HepG2 (cell line): ENCODE measurements at regions not wholly inside any gene's neighbourhood (a gene's known extent, or its start where the extent isn't known, plus 50 kb on each side); places are given as distances from the start of the nearest gene placed in this dataset.

Experiments used
- BHLHE40 ChIP-seq: IDR thresholded peaks from 2 replicates; pipeline ENCODE4 v1.6.1; 2011; ENCODE audit warnings: low read length, improper control_type of control experiment
- DNMT3B ChIP-seq: conservative IDR thresholded peaks from 2 replicates; pipeline ENCODE4 v1.6.1; 2016; ENCODE audit warnings: missing biosample characterization, control low read depth
- DZIP1 ChIP-seq: sonication (generic); formaldehyde crosslinking; IDR thresholded peaks from 2 replicates; pipeline ENCODE4 v1.5.0; 2020; ENCODE audit warnings: mild to moderate bottlenecking, missing genetic modification reagents
- FOSL1 ChIP-seq: sonication (generic); formaldehyde crosslinking; IDR thresholded peaks from 2 replicates; pipeline ENCODE4 v1.9.0; 2021; ENCODE audit warnings: missing genetic modification reagents, borderline replicate concordance
- HDAC2 ChIP-seq: sonication (generic); formaldehyde crosslinking; IDR thresholded peaks from 2 replicates; pipeline ENCODE4 v1.4.0; 2020; ENCODE audit warnings: missing genetic modification reagents
- HNRNPK ChIP-seq: fragments of 200-400 bp; formaldehyde crosslinking; IDR thresholded peaks from 2 replicates; pipeline ENCODE4 v1.6.1; 2018; ENCODE audit warnings: low read length, low read depth, moderate library complexity, mild to moderate bottlenecking; ENCODE audit not compliant: poor library complexity, severe bottlenecking
- IRF2 ChIP-seq: IDR thresholded peaks from 2 replicates; pipeline ENCODE4 v1.6.1; 2018; ENCODE audit warnings: missing genetic modification reagents, missing compliant biosample characterization
- KLF15 ChIP-seq: sonication (generic); formaldehyde crosslinking; IDR thresholded peaks from 2 replicates; pipeline ENCODE4 v1.8.1; 2023; ENCODE audit warnings: borderline replicate concordance, mild to moderate bottlenecking, inconsistent platforms, missing genetic modification reagents, mixed read lengths
- NFE2 ChIP-seq: sonication (generic); formaldehyde crosslinking; IDR thresholded peaks from 2 replicates; pipeline ENCODE4 v1.4.0; 2020; ENCODE audit warnings: missing genetic modification reagents
- NFYC ChIP-seq: IDR thresholded peaks from 2 replicates; pipeline ENCODE4 v1.6.1; 2016; ENCODE audit warnings: missing genetic modification reagents, missing compliant biosample characterization
- SALL2 ChIP-seq: sonication (generic); formaldehyde crosslinking; IDR thresholded peaks from 2 replicates; pipeline ENCODE4 v1.8.1; 2023; ENCODE audit warnings: mild to moderate bottlenecking, missing genetic modification reagents, inconsistent platforms
- SOX6 ChIP-seq, 2 experiments: fragments of 450-650 bp in 1 of 2; sonication (generic) in 1 of 2; formaldehyde crosslinking in 1 of 2; IDR thresholded peaks; 2 replicates each; pipeline versions ENCODE4 v1.4.0 to v1.6.1; 2017 to 2020; ENCODE audit warnings: antibody characterized with exemption in 1 of 2, mild to moderate bottlenecking in 1 of 2, missing genetic modification reagents in 1 of 2
- XBP1 ChIP-seq: sonication (generic); formaldehyde crosslinking; IDR thresholded peaks from 2 replicates; pipeline ENCODE4 v1.5.0; 2020; ENCODE audit warnings: missing genetic modification reagents
- YY1 ChIP-seq: IDR thresholded peaks from 2 replicates; pipeline ENCODE4 v1.6.1; 2011; ENCODE audit warnings: low read length, low read depth, moderate library complexity, mild to moderate bottlenecking; ENCODE audit not compliant: insufficient read depth, insufficient replicate concordance
- ZBTB46 ChIP-seq: sonication (generic); formaldehyde crosslinking; IDR thresholded peaks from 2 replicates; pipeline ENCODE4 v1.4.0; 2020; ENCODE audit warnings: mild to moderate bottlenecking, missing genetic modification reagents, borderline replicate concordance
- ZNF572 ChIP-seq: sonication (generic); formaldehyde crosslinking; IDR thresholded peaks from 2 replicates; pipeline ENCODE4 v1.5.1; 2020; ENCODE audit warnings: mild to moderate bottlenecking, missing genetic modification reagents
- ZNF629 ChIP-seq: sonication (generic); formaldehyde crosslinking; conservative IDR thresholded peaks from 2 replicates; pipeline ENCODE4 v1.5.0; 2020; ENCODE audit warnings: missing genetic modification reagents
- ZNF747 ChIP-seq: sonication (generic); formaldehyde crosslinking; IDR thresholded peaks from 2 replicates; pipeline ENCODE4 v1.8.1; 2023; ENCODE audit warnings: missing genetic modification reagents, mild to moderate bottlenecking, borderline replicate concordance
- ZNF839 ChIP-seq: sonication (generic); formaldehyde crosslinking; IDR thresholded peaks from 2 replicates; pipeline ENCODE4 v1.4.0; 2020; ENCODE audit warnings: missing genetic modification reagents, mild to moderate bottlenecking, borderline replicate concordance
- TF ChIP-seq, protein P1 (sequence below): sonication (generic); formaldehyde crosslinking; IDR thresholded peaks from 2 replicates; pipeline ENCODE4 v1.4.0; 2020; ENCODE audit warnings: missing genetic modification reagents

- TF ChIP-seq BHLHE40, result no peak
- no peak for TF ChIP-seq ZNF839 (CRISPR knock-in tag)
- TF ChIP-seq SOX6 (IDR thresholded peaks at IDR 0.05), result no peak
- peak; percentile 86 for TF ChIP-seq SOX6 (CRISPR knock-in tag; IDR thresholded peaks at IDR 0.05)
- TF ChIP-seq NFE2 (CRISPR knock-in tag), result no peak
- no peak for TF ChIP-seq ZNF629 (CRISPR knock-in tag)
- TF ChIP-seq SALL2 (CRISPR knock-in tag), result no peak
- no peak for TF ChIP-seq HNRNPK
- TF ChIP-seq KLF15 (CRISPR knock-in tag), result no peak
- TF ChIP-seq NFYC (CRISPR knock-in tag), result no peak
- TF ChIP-seq IRF2 (CRISPR knock-in tag), result peak; percentile 34; the same call in 1 of the 2 replicates
- TF ChIP-seq YY1, result no peak
- TF ChIP-seq DNMT3B (CRISPR knock-in tag), result no peak
- TF ChIP-seq ZNF572 (CRISPR knock-in tag), result no peak
- peak; percentile 42; the same call in 1 of the 2 replicates for TF ChIP-seq HDAC2
- TF ChIP-seq, protein P1, sequence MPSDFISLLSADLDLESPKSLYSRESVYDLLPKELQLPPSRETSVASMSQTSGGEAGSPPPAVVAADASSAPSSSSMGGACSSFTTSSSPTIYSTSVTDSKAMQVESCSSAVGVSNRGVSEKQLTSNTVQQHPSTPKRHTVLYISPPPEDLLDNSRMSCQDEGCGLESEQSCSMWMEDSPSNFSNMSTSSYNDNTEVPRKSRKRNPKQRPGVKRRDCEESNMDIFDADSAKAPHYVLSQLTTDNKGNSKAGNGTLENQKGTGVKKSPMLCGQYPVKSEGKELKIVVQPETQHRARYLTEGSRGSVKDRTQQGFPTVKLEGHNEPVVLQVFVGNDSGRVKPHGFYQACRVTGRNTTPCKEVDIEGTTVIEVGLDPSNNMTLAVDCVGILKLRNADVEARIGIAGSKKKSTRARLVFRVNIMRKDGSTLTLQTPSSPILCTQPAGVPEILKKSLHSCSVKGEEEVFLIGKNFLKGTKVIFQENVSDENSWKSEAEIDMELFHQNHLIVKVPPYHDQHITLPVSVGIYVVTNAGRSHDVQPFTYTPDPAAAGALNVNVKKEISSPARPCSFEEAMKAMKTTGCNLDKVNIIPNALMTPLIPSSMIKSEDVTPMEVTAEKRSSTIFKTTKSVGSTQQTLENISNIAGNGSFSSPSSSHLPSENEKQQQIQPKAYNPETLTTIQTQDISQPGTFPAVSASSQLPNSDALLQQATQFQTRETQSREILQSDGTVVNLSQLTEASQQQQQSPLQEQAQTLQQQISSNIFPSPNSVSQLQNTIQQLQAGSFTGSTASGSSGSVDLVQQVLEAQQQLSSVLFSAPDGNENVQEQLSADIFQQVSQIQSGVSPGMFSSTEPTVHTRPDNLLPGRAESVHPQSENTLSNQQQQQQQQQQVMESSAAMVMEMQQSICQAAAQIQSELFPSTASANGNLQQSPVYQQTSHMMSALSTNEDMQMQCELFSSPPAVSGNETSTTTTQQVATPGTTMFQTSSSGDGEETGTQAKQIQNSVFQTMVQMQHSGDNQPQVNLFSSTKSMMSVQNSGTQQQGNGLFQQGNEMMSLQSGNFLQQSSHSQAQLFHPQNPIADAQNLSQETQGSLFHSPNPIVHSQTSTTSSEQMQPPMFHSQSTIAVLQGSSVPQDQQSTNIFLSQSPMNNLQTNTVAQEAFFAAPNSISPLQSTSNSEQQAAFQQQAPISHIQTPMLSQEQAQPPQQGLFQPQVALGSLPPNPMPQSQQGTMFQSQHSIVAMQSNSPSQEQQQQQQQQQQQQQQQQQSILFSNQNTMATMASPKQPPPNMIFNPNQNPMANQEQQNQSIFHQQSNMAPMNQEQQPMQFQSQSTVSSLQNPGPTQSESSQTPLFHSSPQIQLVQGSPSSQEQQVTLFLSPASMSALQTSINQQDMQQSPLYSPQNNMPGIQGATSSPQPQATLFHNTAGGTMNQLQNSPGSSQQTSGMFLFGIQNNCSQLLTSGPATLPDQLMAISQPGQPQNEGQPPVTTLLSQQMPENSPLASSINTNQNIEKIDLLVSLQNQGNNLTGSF (CRISPR knock-in tag), result no peak
- no peak for TF ChIP-seq ZBTB46 (CRISPR knock-in tag)
- TF ChIP-seq XBP1, result no peak
- no peak for TF ChIP-seq ZNF747 (CRISPR knock-in tag)
- no peak for TF ChIP-seq DZIP1 (CRISPR knock-in tag)
- 0 out of 2 replicates have a peak, but pooled peaks have one; percentile 12 for TF ChIP-seq FOSL1 (CRISPR knock-in tag)
Observed at GRCh38 chr3:66808891-66809594, 189.1 kb upstream of the KBTBD8 start (continued).
